CD4-positive, alpha-beta T cell (primary cell): ENCODE measurements at regions not wholly inside any gene's neighbourhood (a gene's known extent, or its start where the extent isn't known, plus 50 kb on each side); places are given as distances from the start of the nearest gene placed in this dataset.

Experiments used
- ATAC-seq: fragments of 200-7000 bp; cut with Tn5 transposase; one replicate; pipeline ENCODE4 v1.10.0; 2022; ENCODE audit warnings: mild to moderate bottlenecking; ENCODE audit not compliant: poor library complexity
- CTCF ChIA-PET: fragments of 350-600 bp; sonication (Branson Sonifier 250); formaldehyde crosslinking; loops from one replicate; lab custom pipeline; 2021; ENCODE audit warnings: antibody characterized with exemption, inconsistent platforms; lab: Charles Lee
- POLR2A ChIA-PET: fragments of 350-600 bp; sonication (Branson Sonifier 250); formaldehyde crosslinking; loops from one replicate; lab custom pipeline; 2021; ENCODE audit warnings: antibody characterized with exemption, inconsistent platforms; lab: Charles Lee
- DNase-seq, 14 experiments: peaks; one replicate each; pipeline ENCODE4 v3.0.0-alpha.2; 2013 to 2020; ENCODE audit warnings: mixed read lengths in 2 of 14
- H3K27ac ChIP-seq, 2 donors: one replicate each; pipeline versions ENCODE4 v1.5.1 to v1.7.0; 2013; ENCODE audit warnings: low read length in 2 of 2, low read depth in 1 of 2, mild to moderate bottlenecking in 1 of 2
- H3K27me3 ChIP-seq, 2 experiments: 1 replicate in 1 of 2; 2 replicates in 1 of 2; pipeline versions ENCODE4 v1.6.1 to v1.7.0; 2013; ENCODE audit warnings: low read length in 2 of 2, control low read depth in 1 of 2, mild to moderate bottlenecking in 1 of 2, moderate library complexity in 1 of 2; ENCODE audit not compliant: insufficient read depth in 2 of 2, control insufficient read depth in 1 of 2
- H3K36me3 ChIP-seq: one replicate; pipeline ENCODE4 v1.6.1; 2013; ENCODE audit warnings: low read length, control low read depth; ENCODE audit not compliant: insufficient read depth
- H3K4me1 ChIP-seq: one replicate; pipeline ENCODE4 v1.6.1; 2013; ENCODE audit warnings: low read length, control low read depth; ENCODE audit not compliant: insufficient read depth
- H3K4me3 ChIP-seq: one replicate; pipeline ENCODE4 v1.5.1; 2013; ENCODE audit warnings: mild to moderate bottlenecking, low read length, moderate library complexity
- H3K9me3 ChIP-seq, 2 experiments: 1 replicate in 1 of 2; 2 replicates in 1 of 2; pipeline versions ENCODE4 v1.6.1 to v1.7.0; 2013; ENCODE audit warnings: low read length in 2 of 2, mild to moderate bottlenecking in 2 of 2, control low read depth in 1 of 2, moderate library complexity in 1 of 2; ENCODE audit not compliant: control insufficient read depth in 1 of 2, insufficient read depth in 1 of 2
- H3K27ac Mint-ChIP-seq: one replicate; pipeline ENCODE4 v1.8.0; 2020; ENCODE audit warnings: mixed read lengths
- H3K27me3 Mint-ChIP-seq: one replicate; pipeline ENCODE4 v1.8.0; 2021; ENCODE audit warnings: mixed read lengths
- H3K36me3 Mint-ChIP-seq: one replicate; pipeline ENCODE4 v1.8.0; 2021; ENCODE audit warnings: low read depth, mixed read lengths
- H3K4me1 Mint-ChIP-seq: one replicate; pipeline ENCODE4 v1.8.0; 2021; ENCODE audit warnings: low read depth, mixed read lengths
- H3K4me3 Mint-ChIP-seq: one replicate; pipeline ENCODE4 v1.8.0; 2020; ENCODE audit warnings: mild to moderate bottlenecking, mixed read lengths
- H3K9me3 Mint-ChIP-seq: one replicate; pipeline ENCODE4 v1.8.0; 2020; ENCODE audit warnings: mixed read lengths
- CTCF ChIP-seq: fragments of 200-600 bp; IDR thresholded peaks from one replicate; pipeline ENCODE4 v1.8.0; 2022; ENCODE audit warnings: antibody characterized with exemption, mild to moderate bottlenecking
- intact Hi-C, 2 experiments: fragments of 100-400 bp; cut with DNase I in 1 of 2; cut with micrococcal nuclease in 1 of 2; formaldehyde crosslinking; loops; one replicate each; pipeline versions ENCODE4 v1.15.1 to v1.9.0; 2023 to 2025; cut with DNase I, micrococcal nuclease

GRCh38 chr6:21733311-21733710 is 139.8 kb downstream of the SOX4 start:
- no peak overlapping the region for H3K4me3 ChIP-seq
- H3K9me3 ChIP-seq: no peaks in the 10 kb centered on the region
- no peaks in the 10 kb centered on the region for H3K27me3 ChIP-seq
- ChIA-PET POLR2A (no interaction called here), CTCF (no interaction called here)
- no peak overlapping the region for H3K27ac ChIP-seq
- no peak overlapping the region for H3K4me3 Mint-ChIP-seq
- H3K4me1 Mint-ChIP-seq: no peaks in the 10 kb centered on the region
- no peaks in the 10 kb centered on the region for H3K4me1 ChIP-seq
- H3K27me3 Mint-ChIP-seq: no peaks in the 10 kb centered on the region
- ATAC-seq (no peak), DNase-seq (no peak)
- no peak for TF ChIP-seq CTCF
- H3K36me3 ChIP-seq: no peaks in the 10 kb centered on the region
- no peaks in the 10 kb centered on the region for H3K36me3 Mint-ChIP-seq
- intact Hi-C loops: no loop called here
- H3K9me3 Mint-ChIP-seq: no peaks in the 10 kb centered on the region
- no peak overlapping the region for H3K27ac Mint-ChIP-seq

GRCh38 chr6:21734204-21734603 is 140.7 kb downstream of the SOX4 start:
- no peaks in the 10 kb centered on the region for H3K27me3 ChIP-seq
- Mint-ChIP-seq H3K4me1 (no peaks in the 10 kb centered on the region), H3K9me3 (no peaks in the 10 kb centered on the region), H3K4me3 (no peak overlapping the region), H3K27ac (no peak overlapping the region), H3K27me3 (no peaks in the 10 kb centered on the region), H3K36me3 (no peaks in the 10 kb centered on the region)
- ChIA-PET POLR2A (no interaction called here), CTCF (no interaction called here)
- H3K9me3 ChIP-seq: no peaks in the 10 kb centered on the region
- ATAC-seq: no peak
- intact Hi-C loops: no loop called here
- H3K4me1 ChIP-seq: no peaks in the 10 kb centered on the region
- no peak overlapping the region for H3K4me3 ChIP-seq
- no peak for DNase-seq
- H3K36me3 ChIP-seq: no peaks in the 10 kb centered on the region
- no peak overlapping the region for H3K27ac ChIP-seq
- no peak for TF ChIP-seq CTCF

DNA sequence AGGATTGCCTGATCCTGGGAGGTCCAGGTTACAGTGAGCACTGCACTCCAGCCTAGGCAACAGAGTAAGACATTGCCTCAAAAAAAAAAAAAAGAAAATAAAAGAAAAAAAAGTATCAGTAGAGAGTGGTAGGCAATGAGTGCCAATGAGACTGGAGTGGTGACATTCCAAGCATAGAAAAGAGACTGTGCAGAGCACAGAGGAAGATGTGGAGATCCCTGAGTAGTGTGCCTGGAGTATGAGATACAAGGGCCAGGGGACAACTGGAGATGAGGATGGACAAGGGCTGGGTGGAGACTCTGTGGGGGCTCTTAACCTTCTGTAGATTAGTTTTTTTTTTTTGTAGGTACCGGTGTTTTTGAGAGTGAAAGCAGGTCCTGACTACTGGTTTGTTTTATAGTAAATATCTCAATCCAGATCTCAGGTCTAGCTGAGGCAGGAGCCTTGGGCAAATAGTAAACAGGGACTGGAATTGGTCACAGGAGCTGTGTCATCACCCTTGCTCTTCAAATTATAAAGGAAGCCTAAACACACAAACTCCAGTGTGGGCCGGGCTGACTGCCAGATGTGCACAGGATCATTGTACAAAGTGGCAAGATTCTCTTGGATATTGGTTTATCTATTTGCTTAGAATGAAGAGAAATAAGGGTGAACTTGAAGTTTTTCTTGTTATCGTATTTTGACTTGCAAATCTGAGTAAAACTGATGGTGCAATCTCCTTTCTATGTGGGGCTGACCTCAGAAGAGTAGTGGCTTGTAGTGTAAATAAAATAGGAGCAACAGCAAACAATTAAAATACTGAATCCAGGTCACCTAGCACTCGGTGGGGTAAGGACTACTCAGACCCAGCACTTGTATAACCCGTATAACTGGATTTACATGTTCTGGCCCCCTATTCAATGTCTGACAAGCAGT is 144.9 kb downstream of the SOX4 start:
- Histone ChIP-seq H3K4me1 (no peaks in the 10 kb centered on the region), H3K4me3 (no peak overlapping the region), H3K9me3 (no peaks in the 10 kb centered on the region), H3K27me3 (peaks cover 0 to 5% of the 10 kb centered on the region in 2 experiments), H3K27ac (no peak overlapping the region), H3K36me3 (no peaks in the 10 kb centered on the region)
- no peak for TF ChIP-seq CTCF
- Mint-ChIP-seq H3K4me3 (no peak overlapping the region), H3K9me3 (no peaks in the 10 kb centered on the region), H3K27me3 (no peaks in the 10 kb centered on the region), H3K36me3 (no peaks in the 10 kb centered on the region), H3K27ac (no peak overlapping the region), H3K4me1 (no peaks in the 10 kb centered on the region)
- DNase-seq: no peak
- POLR2A ChIA-PET: no interaction called here
- intact Hi-C loops: loop anchor here in 1 of 2 experiments (1.0 kb wide), 1 partner anchor 41 kb away; no protein-coding TSS in a partner anchor
- no peak for ATAC-seq
- CTCF ChIA-PET: no interaction called here
